ENCODE measurements at regions not wholly inside any gene's neighbourhood (a gene's known extent, or its start where the extent isn't known, plus 50 kb on each side); places are given as distances from the start of the nearest gene placed in this dataset.

DNA sequence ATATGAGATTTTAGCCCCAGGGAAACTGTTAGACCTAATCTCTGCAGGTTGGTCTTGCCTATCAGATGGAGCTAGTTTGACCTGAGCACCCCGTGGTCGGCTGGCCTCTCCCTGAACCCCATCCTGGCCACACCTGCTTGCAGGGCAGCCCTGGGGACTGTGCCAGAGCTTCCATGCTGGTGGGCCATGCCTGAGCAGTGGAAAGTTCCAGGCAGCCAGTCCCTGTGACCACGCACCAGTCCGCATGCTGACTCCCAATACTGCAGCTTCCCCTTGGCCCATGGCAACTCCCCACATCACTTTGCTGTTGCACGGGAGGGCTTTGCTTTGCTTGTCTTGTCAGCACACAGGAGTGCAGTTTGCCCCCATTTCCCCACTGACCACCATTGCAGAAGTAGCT is 427.8 kb upstream of the SEMA3D start:
- H3K79me2 ChIP-seq (ENCODE audit: insufficient read depth, low read length), result no peaks in the 10 kb centered on the region
- H3K4me2 ChIP-seq (ENCODE audit: insufficient read depth, low read length), result no peak overlapping the region
- H3K27ac ChIP-seq (ENCODE audit: low read length), result no peak overlapping the region
- no peaks in the 10 kb centered on the region for H4K20me1 ChIP-seq (ENCODE audit: insufficient read depth, low read length)
- H3K9me3 ChIP-seq (ENCODE audit: insufficient read depth, low read length, severe bottlenecking), result no peaks in the 10 kb centered on the region
- DNase-seq (no peak), ATAC-seq (ENCODE audit: insufficient read depth, low read depth) (no peak)
- no peak for TF ChIP-seq EZH2 (IDR thresholded peaks at IDR 0.05; ENCODE audit: borderline replicate concordance, low read depth, low read length, severe bottlenecking)
- TF ChIP-seq, protein P1, sequence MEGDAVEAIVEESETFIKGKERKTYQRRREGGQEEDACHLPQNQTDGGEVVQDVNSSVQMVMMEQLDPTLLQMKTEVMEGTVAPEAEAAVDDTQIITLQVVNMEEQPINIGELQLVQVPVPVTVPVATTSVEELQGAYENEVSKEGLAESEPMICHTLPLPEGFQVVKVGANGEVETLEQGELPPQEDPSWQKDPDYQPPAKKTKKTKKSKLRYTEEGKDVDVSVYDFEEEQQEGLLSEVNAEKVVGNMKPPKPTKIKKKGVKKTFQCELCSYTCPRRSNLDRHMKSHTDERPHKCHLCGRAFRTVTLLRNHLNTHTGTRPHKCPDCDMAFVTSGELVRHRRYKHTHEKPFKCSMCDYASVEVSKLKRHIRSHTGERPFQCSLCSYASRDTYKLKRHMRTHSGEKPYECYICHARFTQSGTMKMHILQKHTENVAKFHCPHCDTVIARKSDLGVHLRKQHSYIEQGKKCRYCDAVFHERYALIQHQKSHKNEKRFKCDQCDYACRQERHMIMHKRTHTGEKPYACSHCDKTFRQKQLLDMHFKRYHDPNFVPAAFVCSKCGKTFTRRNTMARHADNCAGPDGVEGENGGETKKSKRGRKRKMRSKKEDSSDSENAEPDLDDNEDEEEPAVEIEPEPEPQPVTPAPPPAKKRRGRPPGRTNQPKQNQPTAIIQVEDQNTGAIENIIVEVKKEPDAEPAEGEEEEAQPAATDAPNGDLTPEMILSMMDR (IDR thresholded peaks at IDR 0.05; ENCODE audit: borderline replicate concordance, extremely low read depth, low read length, poor library complexity, severe bottlenecking), result no peak
- no peak overlapping the region for H3K9ac ChIP-seq (ENCODE audit: low read depth, low read length)
- H3K4me1 ChIP-seq (ENCODE audit: insufficient read depth, low read length), result no peaks in the 10 kb centered on the region
- H2AFZ ChIP-seq (ENCODE audit: low read depth, low read length), result no peak overlapping the region
- H3K4me3 ChIP-seq (ENCODE audit: low read depth in 1 of 2, low read length in 2 of 2), result no peak overlapping the region
- H3K36me3 ChIP-seq (ENCODE audit: insufficient read depth, low read length), result no peaks in the 10 kb centered on the region
- H3K27me3 ChIP-seq (ENCODE audit: insufficient read depth, low read length, poor library complexity), result no peaks in the 10 kb centered on the region

DNA sequence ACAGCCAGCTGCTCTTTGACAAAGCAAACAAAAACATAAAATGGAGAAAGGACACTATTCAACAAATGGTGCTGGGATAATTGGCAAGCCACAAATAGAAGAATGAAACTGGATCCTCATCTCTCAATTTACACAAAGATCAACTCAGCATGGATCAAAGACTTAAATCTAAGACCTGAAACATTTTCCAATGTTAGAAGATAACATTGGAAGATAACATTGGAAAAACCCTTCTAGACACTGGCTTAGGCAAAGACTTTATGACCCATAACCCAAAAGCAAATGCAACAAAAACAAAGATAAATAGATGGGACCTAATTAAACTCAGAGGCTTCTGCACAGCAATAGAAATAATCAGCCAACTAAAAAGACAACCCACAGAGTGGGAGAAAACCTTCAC is 425.7 kb upstream of the SEMA3D start:
- Histone ChIP-seq H3K4me2 (ENCODE audit: insufficient read depth, low read length) (no peak overlapping the region), H3K27me3 (ENCODE audit: insufficient read depth, low read length, poor library complexity) (no peaks in the 10 kb centered on the region), H3K4me1 (ENCODE audit: insufficient read depth, low read length) (no peaks in the 10 kb centered on the region), H4K20me1 (ENCODE audit: insufficient read depth, low read length) (no peaks in the 10 kb centered on the region), H3K79me2 (ENCODE audit: insufficient read depth, low read length) (no peaks in the 10 kb centered on the region), H3K9me3 (ENCODE audit: insufficient read depth, low read length, severe bottlenecking) (no peaks in the 10 kb centered on the region), H3K4me3 (ENCODE audit: low read depth in 1 of 2, low read length in 2 of 2) (no peak overlapping the region), H3K36me3 (ENCODE audit: insufficient read depth, low read length) (no peaks in the 10 kb centered on the region), H2AFZ (ENCODE audit: low read depth, low read length) (no peak overlapping the region), H3K27ac (ENCODE audit: low read length) (no peak overlapping the region), H3K9ac (ENCODE audit: low read depth, low read length) (no peak overlapping the region)
- no peak for ATAC-seq (ENCODE audit: insufficient read depth, low read depth)
- TF ChIP-seq EZH2 (IDR thresholded peaks at IDR 0.05; ENCODE audit: borderline replicate concordance, low read depth, low read length, severe bottlenecking), result no peak
- TF ChIP-seq, protein P1 (IDR thresholded peaks at IDR 0.05; ENCODE audit: borderline replicate concordance, extremely low read depth, low read length, poor library complexity, severe bottlenecking), result no peak
- DNase-seq, result no peak

DNA sequence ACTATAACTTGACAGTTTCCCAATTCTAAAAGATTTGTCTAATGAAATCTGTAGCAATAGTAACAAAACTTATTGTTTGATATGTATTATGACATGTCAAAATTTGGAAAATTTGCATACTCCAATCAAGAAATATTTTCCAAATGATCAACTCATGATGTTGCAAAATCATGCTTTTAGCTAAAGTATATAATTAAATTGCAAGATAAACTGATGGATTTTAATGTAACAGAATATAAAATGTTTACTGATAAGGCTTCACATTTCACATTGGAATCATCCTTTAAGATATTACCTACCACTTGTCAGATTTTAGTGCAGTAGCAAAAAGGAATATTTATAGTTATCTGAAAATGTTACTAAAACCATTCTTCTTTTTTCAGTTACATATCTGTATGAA is 421.9 kb upstream of the SEMA3D start:
- H2AFZ ChIP-seq (ENCODE audit: low read depth, low read length), result no peak overlapping the region
- no peaks in the 10 kb centered on the region for H3K9me3 ChIP-seq (ENCODE audit: insufficient read depth, low read length, severe bottlenecking)
- H3K79me2 ChIP-seq (ENCODE audit: insufficient read depth, low read length), result no peaks in the 10 kb centered on the region
- H3K4me2 ChIP-seq (ENCODE audit: insufficient read depth, low read length), result no peak overlapping the region
- no peak overlapping the region for H3K9ac ChIP-seq (ENCODE audit: low read depth, low read length)
- no peaks in the 10 kb centered on the region for H3K27me3 ChIP-seq (ENCODE audit: insufficient read depth, low read length, poor library complexity)
- DNase-seq (no peak), ATAC-seq (ENCODE audit: insufficient read depth, low read depth) (no peak)
- no peaks in the 10 kb centered on the region for H3K4me1 ChIP-seq (ENCODE audit: insufficient read depth, low read length)
- no peaks in the 10 kb centered on the region for H4K20me1 ChIP-seq (ENCODE audit: insufficient read depth, low read length)
- no peaks in the 10 kb centered on the region for H3K36me3 ChIP-seq (ENCODE audit: insufficient read depth, low read length)
- no peak for TF ChIP-seq EZH2 (IDR thresholded peaks at IDR 0.05; ENCODE audit: borderline replicate concordance, low read depth, low read length, severe bottlenecking)
- TF ChIP-seq, protein P1 (IDR thresholded peaks at IDR 0.05; ENCODE audit: borderline replicate concordance, extremely low read depth, low read length, poor library complexity, severe bottlenecking), result no peak
- H3K4me3 ChIP-seq (ENCODE audit: low read depth in 1 of 2, low read length in 2 of 2), result no peak overlapping the region
- H3K27ac ChIP-seq (ENCODE audit: low read length), result no peak overlapping the region

DNA sequence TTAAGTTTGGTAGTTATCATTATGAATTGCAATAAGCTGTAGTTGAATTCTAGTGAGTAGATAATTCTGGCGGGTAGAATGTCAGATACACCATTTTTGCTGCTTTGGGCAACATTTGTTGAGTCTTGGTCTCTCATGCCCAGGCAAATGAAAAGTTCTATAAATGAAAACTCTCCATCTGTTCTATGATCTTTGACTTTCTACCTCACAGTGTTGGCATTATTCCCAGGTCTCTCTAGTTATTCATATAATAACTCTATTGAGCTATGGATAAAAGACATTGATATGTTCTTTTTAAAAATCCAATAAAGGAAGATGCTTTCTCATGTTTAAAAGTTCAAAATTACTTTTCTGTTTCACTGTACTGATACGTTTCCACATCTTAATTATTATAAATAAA is 415.3 kb upstream of the SEMA3D start:
- Histone ChIP-seq H4K20me1 (ENCODE audit: insufficient read depth, low read length) (no peaks in the 10 kb centered on the region), H3K27ac (ENCODE audit: low read length) (no peak overlapping the region), H3K4me2 (ENCODE audit: insufficient read depth, low read length) (no peak overlapping the region), H3K27me3 (ENCODE audit: insufficient read depth, low read length, poor library complexity) (no peaks in the 10 kb centered on the region), H3K9me3 (ENCODE audit: insufficient read depth, low read length, severe bottlenecking) (no peaks in the 10 kb centered on the region), H2AFZ (ENCODE audit: low read depth, low read length) (no peak overlapping the region), H3K4me1 (ENCODE audit: insufficient read depth, low read length) (no peaks in the 10 kb centered on the region), H3K4me3 (ENCODE audit: low read depth in 1 of 2, low read length in 2 of 2) (no peak overlapping the region), H3K9ac (ENCODE audit: low read depth, low read length) (no peak overlapping the region), H3K79me2 (ENCODE audit: insufficient read depth, low read length) (no peaks in the 10 kb centered on the region), H3K36me3 (ENCODE audit: insufficient read depth, low read length) (no peaks in the 10 kb centered on the region)
- ATAC-seq (ENCODE audit: insufficient read depth, low read depth), result no peak
- TF ChIP-seq, protein P1 (IDR thresholded peaks at IDR 0.05; ENCODE audit: borderline replicate concordance, extremely low read depth, low read length, poor library complexity, severe bottlenecking), result no peak
- TF ChIP-seq EZH2 (IDR thresholded peaks at IDR 0.05; ENCODE audit: borderline replicate concordance, low read depth, low read length, severe bottlenecking), result no peak
- DNase-seq, result no peak
